ENCODE measurements at regions not wholly inside any gene's neighbourhood (a gene's known extent, or its start where the extent isn't known, plus 50 kb on each side); places are given as distances from the start of the nearest gene placed in this dataset.

DNA sequence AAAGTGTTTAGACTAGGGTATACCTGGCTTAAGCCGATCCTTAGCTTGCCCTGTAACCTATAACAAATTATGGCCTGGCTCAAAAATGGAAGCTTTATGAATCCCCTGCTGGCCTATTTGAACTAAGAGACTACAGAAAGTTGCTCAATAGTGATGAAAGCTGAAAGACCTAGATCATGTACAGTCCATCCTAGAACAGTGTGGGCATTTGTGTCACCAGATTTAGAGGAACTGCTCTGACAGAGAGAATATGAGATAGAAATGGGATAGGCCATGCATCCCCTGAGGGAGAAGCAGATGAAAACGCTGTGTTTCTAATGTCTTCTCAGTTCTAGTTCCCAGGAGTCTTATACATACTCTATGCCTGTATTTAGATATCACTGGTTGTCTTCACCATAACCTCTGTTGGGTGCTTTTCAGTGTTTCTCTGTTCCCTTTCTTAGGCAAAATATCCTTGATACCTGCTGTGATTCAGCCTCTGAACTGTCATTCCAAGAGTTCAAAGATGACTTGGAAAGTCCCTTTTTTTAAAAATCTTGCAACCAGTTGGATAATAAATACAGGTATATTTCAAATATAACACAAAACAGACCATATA, 246.9 kb upstream of the SLC39A10 start:
- Histone ChIP-seq H2AFZ (ENCODE audit: low read length) (no peak overlapping the region), H3K27me3 (replicated peaks; ENCODE audit: insufficient read depth, low read length) (no peaks in the 10 kb centered on the region), H3K4me2 (ENCODE audit: low read depth, low read length) (no peak overlapping the region), H3K27ac (ENCODE audit: low read length) (no peak overlapping the region), H3K9ac (ENCODE audit: low read length) (no peak overlapping the region), H3K4me1 (ENCODE audit: low read length) (no peaks in the 10 kb centered on the region), H3K79me2 (ENCODE audit: low read length) (no peaks in the 10 kb centered on the region), H3K9me3 (replicated peaks; ENCODE audit: insufficient read depth, low read length) (no peaks in the 10 kb centered on the region), H3F3A (ENCODE audit: insufficient read depth, low read length) (no peaks in the 10 kb centered on the region), H3K9me2 (replicated peaks; ENCODE audit: insufficient read depth, low read length) (no peaks in the 10 kb centered on the region), H3K36me3 (replicated peaks; ENCODE audit: insufficient read depth, low read length) (no peaks in the 10 kb centered on the region), H4K20me1 (ENCODE audit: insufficient read depth, low read length) (no peaks in the 10 kb centered on the region), H3K4me3 (ENCODE audit: low read length) (no peak overlapping the region)
- TF ChIP-seq, protein P1, sequence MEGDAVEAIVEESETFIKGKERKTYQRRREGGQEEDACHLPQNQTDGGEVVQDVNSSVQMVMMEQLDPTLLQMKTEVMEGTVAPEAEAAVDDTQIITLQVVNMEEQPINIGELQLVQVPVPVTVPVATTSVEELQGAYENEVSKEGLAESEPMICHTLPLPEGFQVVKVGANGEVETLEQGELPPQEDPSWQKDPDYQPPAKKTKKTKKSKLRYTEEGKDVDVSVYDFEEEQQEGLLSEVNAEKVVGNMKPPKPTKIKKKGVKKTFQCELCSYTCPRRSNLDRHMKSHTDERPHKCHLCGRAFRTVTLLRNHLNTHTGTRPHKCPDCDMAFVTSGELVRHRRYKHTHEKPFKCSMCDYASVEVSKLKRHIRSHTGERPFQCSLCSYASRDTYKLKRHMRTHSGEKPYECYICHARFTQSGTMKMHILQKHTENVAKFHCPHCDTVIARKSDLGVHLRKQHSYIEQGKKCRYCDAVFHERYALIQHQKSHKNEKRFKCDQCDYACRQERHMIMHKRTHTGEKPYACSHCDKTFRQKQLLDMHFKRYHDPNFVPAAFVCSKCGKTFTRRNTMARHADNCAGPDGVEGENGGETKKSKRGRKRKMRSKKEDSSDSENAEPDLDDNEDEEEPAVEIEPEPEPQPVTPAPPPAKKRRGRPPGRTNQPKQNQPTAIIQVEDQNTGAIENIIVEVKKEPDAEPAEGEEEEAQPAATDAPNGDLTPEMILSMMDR (IDR thresholded peaks at IDR 0.05; ENCODE audit: low read length): no peak
- TF ChIP-seq EZH2phosphoT487 (IDR thresholded peaks at IDR 0.05; ENCODE audit: low read length): no peak
- no peak for TF ChIP-seq EZH2 (optimal IDR thresholded peaks at IDR 0.05; ENCODE audit: low read depth, low read length)
- DNase-seq: no peak

DNA sequence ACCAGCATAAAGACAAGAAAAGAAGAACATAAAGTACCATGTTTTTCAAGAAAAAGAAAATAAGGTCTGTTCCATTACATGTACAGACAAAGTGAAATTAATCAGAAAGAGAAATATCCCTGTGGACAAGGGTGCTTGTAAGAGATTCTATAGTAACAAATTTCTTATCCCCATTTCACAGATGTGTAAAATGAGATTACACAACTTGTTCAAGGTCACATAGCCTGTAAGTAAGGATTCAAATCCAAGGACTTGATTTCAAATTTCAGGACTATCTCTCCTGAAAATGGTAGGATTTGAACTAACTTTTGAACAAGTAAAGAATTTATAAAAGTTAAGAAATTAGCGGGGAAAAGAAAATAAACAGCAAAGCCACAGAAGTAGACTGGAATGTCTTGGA, 248.2 kb upstream of the SLC39A10 start:
- TF ChIP-seq EZH2 (optimal IDR thresholded peaks at IDR 0.05; ENCODE audit: low read depth, low read length) (no peak), EZH2phosphoT487 (IDR thresholded peaks at IDR 0.05; ENCODE audit: low read length) (no peak)
- TF ChIP-seq, protein P1 (IDR thresholded peaks at IDR 0.05; ENCODE audit: low read length): no peak

DNA sequence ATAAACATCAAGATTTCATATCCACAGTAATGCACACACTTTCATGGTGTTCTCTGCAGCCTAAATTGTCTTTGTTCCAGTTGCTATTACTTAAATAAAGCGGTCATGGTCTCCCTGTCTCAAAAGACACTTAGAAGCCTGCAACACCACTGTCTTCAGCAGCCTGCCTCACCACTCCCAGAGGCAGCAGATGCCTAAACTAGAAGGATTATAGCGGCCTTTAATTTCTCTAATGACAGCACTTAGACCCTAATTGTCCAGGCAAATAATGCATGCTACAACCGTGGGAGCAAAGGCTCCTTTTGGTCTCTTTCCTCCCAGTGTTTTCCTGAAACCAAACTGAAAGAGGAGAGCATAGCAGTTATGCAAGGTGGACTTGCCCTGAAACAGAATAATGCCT, 248.8 kb upstream of the SLC39A10 start:
- no peak for DNase-seq
- TF ChIP-seq EZH2phosphoT487 (IDR thresholded peaks at IDR 0.05; ENCODE audit: low read length): no peak
- TF ChIP-seq, protein P1 (IDR thresholded peaks at IDR 0.05; ENCODE audit: low read length): no peak
- no peak for TF ChIP-seq EZH2 (optimal IDR thresholded peaks at IDR 0.05; ENCODE audit: low read depth, low read length)
- Histone ChIP-seq H3F3A (ENCODE audit: insufficient read depth, low read length) (no peaks in the 10 kb centered on the region), H3K9ac (ENCODE audit: low read length) (no peak overlapping the region), H3K4me2 (ENCODE audit: low read depth, low read length) (no peak overlapping the region), H4K20me1 (ENCODE audit: insufficient read depth, low read length) (no peaks in the 10 kb centered on the region), H2AFZ (ENCODE audit: low read length) (no peak overlapping the region), H3K9me2 (replicated peaks; ENCODE audit: insufficient read depth, low read length) (no peaks in the 10 kb centered on the region), H3K27ac (ENCODE audit: low read length) (no peak overlapping the region), H3K27me3 (replicated peaks; ENCODE audit: insufficient read depth, low read length) (no peaks in the 10 kb centered on the region), H3K4me1 (ENCODE audit: low read length) (no peaks in the 10 kb centered on the region), H3K9me3 (replicated peaks; ENCODE audit: insufficient read depth, low read length) (no peaks in the 10 kb centered on the region), H3K36me3 (replicated peaks; ENCODE audit: insufficient read depth, low read length) (no peaks in the 10 kb centered on the region), H3K4me3 (ENCODE audit: low read length) (no peak overlapping the region), H3K79me2 (ENCODE audit: low read length) (no peaks in the 10 kb centered on the region)

More for the DNA sequence above, 248.2 kb upstream of the SLC39A10 start:
- Histone ChIP-seq H3K9me2 (replicated peaks; ENCODE audit: insufficient read depth, low read length) (no peaks in the 10 kb centered on the region), H3K27ac (ENCODE audit: low read length) (no peak overlapping the region), H3K4me1 (ENCODE audit: low read length) (no peaks in the 10 kb centered on the region), H3K36me3 (replicated peaks; ENCODE audit: insufficient read depth, low read length) (no peaks in the 10 kb centered on the region), H3K9me3 (replicated peaks; ENCODE audit: insufficient read depth, low read length) (no peaks in the 10 kb centered on the region), H2AFZ (ENCODE audit: low read length) (no peak overlapping the region), H3K79me2 (ENCODE audit: low read length) (no peaks in the 10 kb centered on the region), H3F3A (ENCODE audit: insufficient read depth, low read length) (no peaks in the 10 kb centered on the region), H4K20me1 (ENCODE audit: insufficient read depth, low read length) (no peaks in the 10 kb centered on the region), H3K27me3 (replicated peaks; ENCODE audit: insufficient read depth, low read length) (no peaks in the 10 kb centered on the region), H3K4me2 (ENCODE audit: low read depth, low read length) (no peak overlapping the region), H3K4me3 (ENCODE audit: low read length) (no peak overlapping the region), H3K9ac (ENCODE audit: low read length) (no peak overlapping the region)
- no peak for DNase-seq
